Activated T-cell treated with anti-CD3 and anti-CD28 coated beads, Interleukin-2, amount 50 U/mL, for 4 hours (primary cell): ENCODE measurements at regions not wholly inside any gene's neighbourhood (a gene's known extent, or its start where the extent isn't known, plus 50 kb on each side); places are given as distances from the start of the nearest gene placed in this dataset.
A peak's percentile ranks its signal among the peaks of the same experiment; 100 is the strongest.
"Not testable (repeated sequence)": the region's sequence is repeated elsewhere in the genome, so short reads cannot be mapped to it uniquely, and the experiment has no call there.

Experiments used
- ATAC-seq, 2 donors: fragments of 200-7000 bp; cut with Tn5 transposase; one replicate each; pipeline ENCODE4 v1.10.0; 2021
- DNase-seq: peaks from one replicate; pipeline ENCODE4 v3.0.0-alpha.2; 2020
- H3K27me3 Mint-ChIP-seq: one replicate; pipeline ENCODE4 v1.8.0; 2021; ENCODE audit warnings: low read depth, mixed read lengths
- H3K36me3 Mint-ChIP-seq: one replicate; pipeline ENCODE4 v1.8.0; 2022; ENCODE audit warnings: mixed read lengths; ENCODE audit not compliant: insufficient read depth
- H3K4me1 Mint-ChIP-seq: one replicate; pipeline ENCODE4 v1.8.0; 2021; ENCODE audit warnings: low read depth, mixed read lengths
- H3K4me3 Mint-ChIP-seq: one replicate; pipeline ENCODE4 v1.8.0; 2021; ENCODE audit warnings: mild to moderate bottlenecking, moderate library complexity, mixed read lengths
- H3K9me3 Mint-ChIP-seq: one replicate; pipeline ENCODE4 v1.8.0; 2021; ENCODE audit warnings: mixed read lengths

DNA sequence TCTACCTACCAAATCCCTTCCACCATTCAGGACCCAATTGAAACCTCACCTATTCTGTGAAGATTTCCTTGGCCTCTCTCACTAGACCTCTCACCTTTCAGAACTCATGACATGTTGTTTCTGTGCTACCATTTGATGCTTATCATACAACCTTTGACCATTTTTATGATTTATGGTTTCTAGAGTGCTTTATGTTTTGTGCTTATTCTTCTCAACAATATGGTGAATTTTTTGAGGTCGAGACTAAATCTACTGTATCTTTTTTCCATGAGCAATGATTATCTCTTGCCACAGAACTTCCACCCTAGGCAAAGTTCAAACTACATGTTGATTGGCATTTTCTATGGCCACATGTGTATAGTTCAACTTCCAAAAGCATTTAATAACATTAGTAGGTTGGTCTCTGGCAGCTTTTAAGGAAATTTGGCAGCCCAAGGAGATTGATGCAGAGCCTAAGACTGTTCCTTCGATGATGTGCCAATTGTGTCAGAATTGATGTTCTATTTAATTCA is 84.9 kb downstream of the OLIG3 start:
- no peak for ATAC-seq
- Mint-ChIP-seq H3K36me3 (no peaks in the 10 kb centered on the region), H3K9me3 (peaks cover 20% of the 10 kb centered on the region), H3K4me1 (peaks cover 8% of the 10 kb centered on the region), H3K27me3 (no peaks in the 10 kb centered on the region), H3K4me3 (no peak overlapping the region)
- DNase-seq = no peak

DNA sequence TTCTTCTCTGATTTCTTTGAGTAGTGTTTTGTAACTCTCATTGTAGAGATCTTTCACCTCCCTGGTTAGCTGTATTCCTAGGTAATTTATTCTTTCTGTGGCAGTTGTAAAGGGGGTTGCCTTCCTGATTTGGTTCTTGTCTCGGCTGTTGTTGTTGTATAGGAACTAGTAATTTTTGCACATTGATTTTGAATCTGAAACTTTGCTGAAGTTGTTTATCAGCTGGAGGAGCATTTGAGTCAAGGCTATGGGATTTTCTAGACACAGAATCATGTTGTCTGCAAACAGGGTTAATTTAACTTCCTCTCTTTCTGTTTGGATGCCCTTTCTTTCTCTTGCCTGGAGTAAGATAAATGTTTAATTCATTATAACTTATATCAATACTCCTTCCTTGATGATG is 86.4 kb downstream of the OLIG3 start:
- H3K27me3 Mint-ChIP-seq = no peaks in the 10 kb centered on the region
- H3K4me1 Mint-ChIP-seq = peaks cover 8% of the 10 kb centered on the region
- ATAC-seq (no peak), DNase-seq (no peak)
- H3K36me3 Mint-ChIP-seq = no peaks in the 10 kb centered on the region
- peaks cover 20% of the 10 kb centered on the region for H3K9me3 Mint-ChIP-seq
- H3K4me3 Mint-ChIP-seq = no peak overlapping the region

DNA sequence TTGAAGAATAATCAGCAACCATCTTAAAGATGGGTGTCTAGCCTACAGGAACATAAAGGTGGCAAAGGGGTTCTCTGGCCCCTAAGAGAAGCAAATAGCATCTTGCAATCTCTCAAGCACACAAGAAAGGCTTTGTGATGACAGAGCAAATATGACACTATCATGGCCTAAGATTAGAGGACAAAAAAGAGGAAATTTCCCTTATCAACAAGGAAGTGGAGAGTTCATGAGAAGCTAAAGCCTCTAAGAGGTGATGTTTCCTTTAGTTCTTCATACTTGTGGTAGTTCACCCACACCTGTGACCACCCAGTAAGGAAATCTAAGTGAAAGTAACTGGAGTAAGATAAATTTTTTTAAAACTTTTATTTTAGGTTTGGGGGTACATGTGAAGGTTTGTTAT is 88.4 kb downstream of the OLIG3 start:
- H3K36me3 Mint-ChIP-seq = no peaks in the 10 kb centered on the region
- ATAC-seq = no peak

DNA sequence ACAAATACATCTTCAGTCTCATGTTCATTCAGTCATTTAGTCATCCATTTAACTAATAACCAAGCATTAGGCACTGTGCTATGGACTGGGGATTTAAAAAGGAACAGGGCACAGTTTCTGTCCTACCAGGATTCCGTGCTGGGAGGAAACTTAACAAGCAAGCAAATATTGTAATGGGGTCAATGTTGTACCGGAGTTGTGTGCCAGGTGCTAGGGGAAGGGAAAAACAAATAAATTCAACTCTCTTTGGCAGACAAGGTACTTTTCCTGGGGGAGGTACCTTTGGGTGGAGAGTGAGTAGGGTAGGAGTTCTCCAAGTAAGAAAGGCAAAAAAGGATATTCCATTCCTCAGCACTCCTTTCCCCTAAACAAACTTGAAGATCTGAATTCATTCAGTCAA is 90.3 kb downstream of the OLIG3 start:
- Mint-ChIP-seq H3K4me3 (no peak overlapping the region), H3K36me3 (no peaks in the 10 kb centered on the region), H3K27me3 (no peaks in the 10 kb centered on the region), H3K4me1 (peaks cover 14% of the 10 kb centered on the region), H3K9me3 (peaks cover 16% of the 10 kb centered on the region)
- no peak for ATAC-seq
- no peak for DNase-seq

More for the DNA sequence above, 88.4 kb downstream of the OLIG3 start:
- Mint-ChIP-seq H3K27me3 (no peaks in the 10 kb centered on the region), H3K4me1 (peaks cover 8% of the 10 kb centered on the region), H3K4me3 (no peak overlapping the region), H3K9me3 (peaks cover 20% of the 10 kb centered on the region)
- DNase-seq = no peak

DNA sequence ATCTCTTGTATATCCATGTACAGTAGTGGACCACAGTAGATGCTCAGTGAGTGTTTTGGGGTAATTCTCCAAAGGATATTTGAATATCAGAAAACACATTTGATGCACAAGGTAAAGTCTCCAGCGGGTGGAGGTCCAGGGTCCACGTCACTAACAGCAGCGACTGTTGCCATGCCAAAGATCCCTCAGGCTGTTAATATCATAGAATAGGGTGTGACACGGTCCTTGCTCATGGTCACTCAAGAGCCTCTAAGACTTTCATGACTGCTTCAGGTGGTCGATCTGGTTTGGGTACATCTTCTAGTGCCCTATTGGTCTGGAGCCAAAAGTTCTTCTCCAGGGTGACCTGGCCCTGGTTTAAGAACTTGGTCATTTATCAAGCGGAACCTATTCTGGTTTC is 90.8 kb downstream of the OLIG3 start:
- H3K4me3 Mint-ChIP-seq = no peak overlapping the region
- DNase-seq (no peak), ATAC-seq (no peak)
- H3K27me3 Mint-ChIP-seq = no peaks in the 10 kb centered on the region
- H3K4me1 Mint-ChIP-seq = peaks cover 14% of the 10 kb centered on the region
- no peaks in the 10 kb centered on the region for H3K36me3 Mint-ChIP-seq
- peaks cover 16% of the 10 kb centered on the region for H3K9me3 Mint-ChIP-seq

DNA sequence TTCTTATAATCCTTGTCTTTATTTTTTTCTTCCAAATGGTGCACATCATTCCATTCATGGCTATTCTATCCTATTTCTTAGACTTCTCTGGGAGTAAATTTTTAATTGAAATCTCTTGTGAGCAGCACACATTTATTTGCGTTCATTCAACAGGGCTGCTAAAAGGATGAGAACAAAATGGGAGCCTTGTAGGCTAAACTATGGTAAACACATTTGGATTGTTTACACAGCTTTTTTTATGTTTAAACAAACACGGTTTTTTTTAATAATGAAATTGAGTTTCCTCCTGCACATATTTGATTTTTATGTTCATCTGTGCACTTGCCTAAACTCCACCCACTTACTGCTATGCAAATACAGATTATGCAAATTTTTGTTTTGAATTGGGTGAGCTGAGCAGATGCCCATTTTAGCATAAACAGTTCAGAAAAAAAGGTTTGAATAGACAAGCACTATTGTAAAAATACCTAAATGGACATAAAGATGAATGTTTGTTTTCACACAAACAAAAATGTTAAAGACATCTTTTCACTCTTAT is 92.0 kb downstream of the OLIG3 start:
- Mint-ChIP-seq H3K36me3 (no peaks in the 10 kb centered on the region), H3K9me3 (peaks cover 8% of the 10 kb centered on the region), H3K4me1 (peaks cover 12% of the 10 kb centered on the region), H3K27me3 (no peaks in the 10 kb centered on the region), H3K4me3 (no peak overlapping the region)
- DNase-seq = no peak
- no peak for ATAC-seq

DNA sequence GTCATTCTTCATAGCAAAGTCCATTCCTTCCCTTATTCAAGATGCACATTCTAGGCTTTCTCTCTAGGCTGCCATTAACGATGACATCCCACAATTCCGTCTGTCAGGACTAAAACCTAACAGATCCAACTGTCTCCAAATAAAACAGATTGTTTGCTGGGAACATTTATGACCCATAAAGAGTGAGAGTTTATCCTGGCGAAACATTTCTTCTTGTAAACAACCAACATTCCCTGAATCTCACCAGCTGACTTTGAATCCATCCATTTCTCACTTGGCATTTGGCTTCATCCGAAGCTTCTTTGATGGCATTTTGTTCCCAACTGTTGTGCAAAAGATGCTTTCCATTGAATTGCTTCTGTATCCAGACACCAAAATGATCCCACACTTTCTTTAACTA is 93.1 kb downstream of the OLIG3 start:
- no peak for DNase-seq
- Mint-ChIP-seq H3K9me3 (no peaks in the 10 kb centered on the region), H3K4me3 (no peak overlapping the region), H3K36me3 (no peaks in the 10 kb centered on the region), H3K27me3 (no peaks in the 10 kb centered on the region), H3K4me1 (peaks cover 10% of the 10 kb centered on the region)
- no peak for ATAC-seq

DNA sequence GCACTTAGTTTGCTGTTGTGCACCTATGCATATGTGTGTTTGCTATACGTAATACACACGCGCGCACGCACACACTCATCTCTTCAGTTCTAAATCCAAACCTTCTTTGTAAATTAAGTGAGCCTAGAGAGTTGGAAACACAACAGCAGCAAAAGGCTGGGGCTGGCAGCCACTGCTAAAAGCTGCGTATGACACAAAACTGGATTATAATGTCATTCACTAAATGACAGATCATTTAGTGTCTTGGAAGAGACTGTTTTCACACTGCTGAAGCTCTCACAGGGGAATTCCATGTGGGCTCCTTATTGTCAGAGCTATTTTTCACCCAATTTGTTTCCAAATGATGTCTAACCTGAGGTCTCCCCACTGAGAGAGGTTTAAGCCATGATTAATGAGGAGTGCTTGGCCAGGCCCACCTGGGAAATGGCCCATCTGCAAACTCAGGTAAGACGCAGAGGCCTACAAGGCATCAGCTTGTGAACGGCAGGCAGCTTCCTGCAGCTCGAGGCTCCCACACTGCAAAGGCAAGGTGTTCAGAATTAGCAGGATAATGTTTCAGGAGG is 94.2 kb downstream of the OLIG3 start:
- ATAC-seq (peak; percentile 37 to 72), DNase-seq (no peak)
- peaks cover 6% of the 10 kb centered on the region for H3K4me1 Mint-ChIP-seq
- H3K9me3 Mint-ChIP-seq = no peaks in the 10 kb centered on the region
- H3K4me3 Mint-ChIP-seq = no peak overlapping the region
- H3K36me3 Mint-ChIP-seq = no peaks in the 10 kb centered on the region
- H3K27me3 Mint-ChIP-seq = no peaks in the 10 kb centered on the region

DNA sequence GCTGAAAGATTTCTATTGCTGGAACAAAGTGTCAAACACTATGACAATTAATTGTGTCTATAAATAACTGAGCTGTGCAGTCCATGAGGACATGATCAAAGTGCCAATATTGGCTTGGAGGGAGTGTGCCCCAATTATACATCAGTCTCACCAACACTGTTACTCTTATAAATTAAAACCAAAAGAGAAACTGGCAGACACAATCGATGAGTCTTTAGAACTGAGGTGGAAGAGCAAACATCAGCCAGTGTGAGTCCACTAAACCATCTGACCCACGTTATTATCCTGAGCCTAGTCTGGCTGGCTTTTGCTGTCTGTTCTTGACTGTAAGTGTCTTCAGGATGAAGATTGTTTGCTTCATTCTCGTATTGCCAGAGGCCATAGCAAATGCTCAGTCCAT is 98.9 kb downstream of the OLIG3 start:
- Mint-ChIP-seq H3K36me3 (no peaks in the 10 kb centered on the region), H3K4me1 (peaks cover 32% of the 10 kb centered on the region), H3K4me3 (no peak overlapping the region), H3K9me3 (no peaks in the 10 kb centered on the region), H3K27me3 (no peaks in the 10 kb centered on the region)
- DNase-seq (no peak), ATAC-seq (no peak)

DNA sequence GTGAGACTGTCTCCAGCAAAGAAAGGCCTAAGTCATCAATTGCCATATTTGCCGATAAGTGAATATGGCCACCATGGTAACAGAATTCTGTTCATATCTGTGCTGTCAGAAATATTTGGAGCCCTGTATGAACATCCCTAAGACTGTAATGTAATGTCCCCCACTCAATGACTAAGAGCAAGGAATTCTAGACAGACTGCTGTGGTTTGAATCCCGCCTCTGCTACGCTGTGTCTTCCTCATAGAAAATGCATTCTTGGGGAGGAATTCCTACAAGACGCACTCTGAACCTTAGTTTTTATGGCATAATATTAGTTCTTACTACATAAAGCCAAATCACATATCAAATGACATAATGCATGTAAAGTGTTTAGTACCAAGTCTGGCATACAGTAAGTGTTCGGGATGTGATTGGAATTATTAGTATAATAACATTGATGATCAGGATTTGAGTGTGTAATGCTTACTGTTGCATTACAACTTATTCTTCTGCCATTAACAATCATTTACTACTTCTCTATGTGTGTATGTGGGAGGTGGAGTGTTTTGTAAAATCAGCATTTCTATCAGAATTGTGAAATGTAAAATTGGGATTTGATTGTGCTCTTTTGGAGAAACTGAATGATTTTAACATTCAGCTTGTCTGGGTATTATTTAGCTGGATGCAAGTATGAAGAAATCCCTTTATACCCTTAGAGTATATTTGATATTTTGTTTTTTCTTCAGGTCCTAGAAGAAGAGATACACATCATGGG is 103.0 kb downstream of the OLIG3 start:
- Mint-ChIP-seq H3K36me3 (no peaks in the 10 kb centered on the region), H3K4me3 (no peak overlapping the region), H3K4me1 (peaks cover 62% of the 10 kb centered on the region), H3K9me3 (no peaks in the 10 kb centered on the region), H3K27me3 (no peaks in the 10 kb centered on the region)
- ATAC-seq (no peak), DNase-seq (no peak)

DNA sequence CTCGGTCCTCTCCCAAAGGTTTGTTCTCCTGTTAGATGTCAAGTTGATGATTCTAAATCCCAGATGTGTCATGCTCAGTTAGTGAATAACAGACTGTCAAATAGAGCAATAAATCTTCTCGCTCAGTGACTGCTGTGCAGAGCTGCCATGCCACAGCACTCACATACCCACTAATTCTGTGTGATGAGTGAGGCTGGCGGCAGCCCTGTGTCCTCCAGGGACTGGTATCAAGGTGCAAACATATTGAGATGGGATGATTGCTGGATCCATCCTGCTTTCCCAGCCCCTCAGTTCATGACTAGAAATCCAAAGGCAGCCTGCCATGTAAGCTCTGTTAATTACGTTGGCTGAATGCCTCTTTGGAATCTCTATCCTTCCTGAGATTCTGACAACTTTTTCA is 103.9 kb downstream of the OLIG3 start:
- Mint-ChIP-seq H3K27me3 (no peaks in the 10 kb centered on the region), H3K4me3 (no peak overlapping the region), H3K4me1 (peaks cover 66% of the 10 kb centered on the region), H3K9me3 (peaks cover 5% of the 10 kb centered on the region), H3K36me3 (no peaks in the 10 kb centered on the region)
- ATAC-seq = no peak
- DNase-seq = no peak

DNA sequence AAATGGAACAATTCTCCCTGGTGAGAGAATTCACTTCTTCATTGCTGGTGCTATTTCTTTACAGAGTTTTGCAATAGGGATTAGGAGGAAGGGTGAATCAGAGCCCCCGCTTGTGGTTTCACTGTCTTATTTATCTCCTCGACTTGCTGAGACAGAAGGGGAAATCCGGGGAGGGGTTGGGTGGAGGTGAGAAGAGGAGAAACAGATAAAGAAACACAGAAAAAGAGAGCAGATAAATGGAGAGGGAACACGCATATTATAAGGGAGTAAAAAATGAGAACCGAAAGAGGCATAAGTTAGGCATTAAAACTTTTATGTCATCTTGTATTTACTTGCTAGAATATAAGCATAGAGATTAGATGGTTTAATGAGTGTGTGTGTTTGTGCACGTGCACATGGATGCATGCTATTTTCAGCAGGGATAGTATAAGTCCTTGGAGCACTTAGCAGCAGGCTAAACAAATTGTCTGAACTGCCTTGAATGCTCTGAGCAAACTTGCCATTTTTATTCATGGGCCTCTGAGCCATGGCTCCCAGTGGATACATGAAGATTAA is 105.0 kb downstream of the OLIG3 start:
- H3K27me3 Mint-ChIP-seq = no peaks in the 10 kb centered on the region
- ATAC-seq = peak; percentile 99 to 100
- H3K4me1 Mint-ChIP-seq = peaks cover 66% of the 10 kb centered on the region
- H3K36me3 Mint-ChIP-seq = no peaks in the 10 kb centered on the region
- peak; percentile 65 for DNase-seq
- peaks cover 5% of the 10 kb centered on the region for H3K9me3 Mint-ChIP-seq
- peak overlapping the region; percentile 37 for H3K4me3 Mint-ChIP-seq

DNA sequence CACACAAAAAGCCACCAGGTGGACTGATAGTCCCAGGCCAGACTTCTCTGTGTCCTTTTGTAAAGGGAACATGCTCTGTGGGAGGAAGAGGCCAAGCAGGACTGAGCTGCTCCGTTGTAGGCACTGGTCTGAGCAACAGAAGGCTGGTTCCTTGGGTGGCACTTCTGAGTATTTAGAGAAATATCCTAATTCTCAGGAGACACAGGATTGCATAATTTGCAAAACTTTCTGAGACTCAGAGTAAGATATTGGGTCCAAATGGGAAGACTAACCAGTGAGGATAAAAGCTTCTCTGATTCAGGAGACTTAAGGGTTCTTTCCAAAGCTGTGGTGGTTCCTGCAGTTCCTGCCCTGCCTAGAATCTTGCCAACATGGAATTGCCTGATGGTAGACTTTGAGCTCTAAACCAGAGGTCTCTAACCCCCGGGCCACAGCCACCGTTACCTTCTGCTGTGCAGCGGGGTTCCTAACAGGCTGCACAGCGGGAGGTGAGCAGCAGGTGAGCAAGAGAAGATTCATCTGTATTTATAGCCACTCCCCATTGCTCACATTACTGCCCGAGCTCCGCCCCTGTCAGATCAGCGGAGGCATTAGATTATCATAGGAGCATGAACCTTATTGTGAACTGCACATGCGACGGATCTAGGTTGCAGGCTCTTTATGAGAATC is 107.0 kb downstream of the OLIG3 start:
- ATAC-seq = no peak
- H3K4me1 Mint-ChIP-seq = peaks cover 66% of the 10 kb centered on the region

DNA sequence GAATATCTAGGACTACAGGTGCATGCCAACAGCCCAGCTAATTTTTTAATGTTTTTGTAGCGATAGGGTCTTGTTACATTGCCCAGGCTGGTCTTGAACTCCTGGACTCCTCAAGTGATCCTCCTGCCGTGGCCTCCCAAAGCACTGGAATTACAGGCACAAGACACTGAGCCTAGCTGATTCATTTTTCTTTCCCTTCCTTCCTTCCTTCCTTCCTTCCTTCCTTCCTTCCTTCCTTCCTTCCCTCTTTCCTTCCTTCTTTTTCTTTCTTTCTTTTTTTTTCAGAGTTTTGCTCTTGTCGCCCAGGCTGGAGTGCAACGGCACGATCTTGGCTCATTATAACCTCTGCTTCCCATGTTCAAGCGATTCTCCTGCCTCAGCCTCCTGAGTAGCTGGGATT is 110.9 kb downstream of the OLIG3 start:
- ATAC-seq, H3K4me3 Mint-ChIP-seq, H3K36me3 Mint-ChIP-seq, DNase-seq, H3K27me3 Mint-ChIP-seq, H3K9me3 Mint-ChIP-seq: not testable (repeated sequence)
- peaks cover 31% of the 10 kb centered on the region for H3K4me1 Mint-ChIP-seq

More for the DNA sequence above, 107.0 kb downstream of the OLIG3 start:
- Mint-ChIP-seq H3K4me3 (no peak overlapping the region), H3K27me3 (no peaks in the 10 kb centered on the region), H3K36me3 (no peaks in the 10 kb centered on the region), H3K9me3 (peaks cover 5% of the 10 kb centered on the region)
- DNase-seq = no peak
